GM12878 (cell line): ENCODE measurements at regions not wholly inside any gene's neighbourhood (a gene's known extent, or its start where the extent isn't known, plus 50 kb on each side); places are given as distances from the start of the nearest gene placed in this dataset.

ENCODE experiments used
- FOXM1 ChIP-seq: IDR thresholded peaks from 2 replicates; pipeline ENCODE4 v1.6.1; 2012; ENCODE audit warnings: low read depth, mild to moderate bottlenecking, inconsistent platforms, low read length, moderate library complexity
- LARP7 ChIP-seq: fragments of 450-650 bp; IDR thresholded peaks from 2 replicates; pipeline ENCODE4 v1.6.1; 2017; ENCODE audit warnings: mild to moderate bottlenecking
- TF ChIP-seq, protein P1 (sequence below): IDR thresholded peaks from 2 replicates; pipeline ENCODE4 v1.6.1; 2012; ENCODE audit warnings: low read depth, low read length, improper control_type of control experiment

DNA sequence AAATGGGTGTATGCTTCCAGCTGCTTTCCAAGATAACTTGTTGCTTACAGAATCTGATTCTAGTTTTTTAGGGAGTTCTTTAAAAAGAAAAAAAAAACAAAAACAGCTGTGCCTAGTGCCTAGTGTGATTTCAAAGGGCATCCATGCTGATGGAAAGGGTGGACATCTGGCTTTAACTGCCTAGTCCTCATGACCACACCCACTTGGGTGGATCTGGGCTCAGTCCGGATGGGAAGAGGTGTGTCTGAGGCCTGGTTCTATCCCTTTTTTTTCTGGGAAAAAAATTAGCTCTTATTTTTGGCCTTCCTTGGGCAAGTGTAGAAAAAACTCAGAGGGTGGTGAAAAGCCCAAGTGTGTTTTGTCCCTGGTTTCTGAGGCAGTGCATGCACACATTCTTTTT lies 132.3 kb upstream of the CDH11 start:
- TF ChIP-seq LARP7 (no peak), FOXM1 (no peak)
- TF ChIP-seq, protein P1, sequence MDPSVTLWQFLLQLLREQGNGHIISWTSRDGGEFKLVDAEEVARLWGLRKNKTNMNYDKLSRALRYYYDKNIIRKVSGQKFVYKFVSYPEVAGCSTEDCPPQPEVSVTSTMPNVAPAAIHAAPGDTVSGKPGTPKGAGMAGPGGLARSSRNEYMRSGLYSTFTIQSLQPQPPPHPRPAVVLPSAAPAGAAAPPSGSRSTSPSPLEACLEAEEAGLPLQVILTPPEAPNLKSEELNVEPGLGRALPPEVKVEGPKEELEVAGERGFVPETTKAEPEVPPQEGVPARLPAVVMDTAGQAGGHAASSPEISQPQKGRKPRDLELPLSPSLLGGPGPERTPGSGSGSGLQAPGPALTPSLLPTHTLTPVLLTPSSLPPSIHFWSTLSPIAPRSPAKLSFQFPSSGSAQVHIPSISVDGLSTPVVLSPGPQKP: no peak
